ENCODE measurements at regions not wholly inside any gene's neighbourhood (a gene's known extent, or its start where the extent isn't known, plus 50 kb on each side); places are given as distances from the start of the nearest gene placed in this dataset.

DNA sequence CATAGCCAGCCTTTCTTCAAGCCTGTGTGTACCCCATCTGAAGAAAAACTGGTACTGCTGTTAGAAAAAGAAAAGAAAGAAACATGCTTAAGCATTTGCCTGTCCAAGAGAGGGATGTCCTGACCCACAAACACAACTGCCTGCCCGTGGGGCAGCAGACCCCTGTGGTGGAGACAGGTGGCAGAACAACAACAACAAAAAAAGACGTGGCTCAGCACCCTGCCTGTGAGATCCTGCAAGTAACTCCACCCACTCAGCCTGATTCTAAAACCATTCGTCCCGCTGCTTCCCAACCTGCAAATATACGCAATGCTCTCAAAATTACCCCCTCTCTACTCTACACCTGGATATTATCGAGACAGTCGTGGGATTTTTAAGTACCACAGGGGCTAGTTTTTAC, 64.9 kb upstream of the ZDHHC17 start:
- DNase-seq, result no peak
- no peaks in the 10 kb centered on the region for H3K9me2 ChIP-seq (ENCODE audit: insufficient read depth)
- no peaks in the 10 kb centered on the region for H3K4me1 ChIP-seq (ENCODE audit: insufficient read depth)
- no peaks in the 10 kb centered on the region for H3K36me3 ChIP-seq (ENCODE audit: low read depth)
- 86% methylated on average over 7 of the region's 7 CpGs for WGBS, 2 experiments (ENCODE audit: low coverage in 1 of 2, low lambda C conversion rate in 2 of 2, missing lambda C conversion rate in 2 of 2)
- no peaks in the 10 kb centered on the region for H3F3A ChIP-seq (ENCODE audit: insufficient read depth)
- H3K4me3 ChIP-seq, result no peak overlapping the region
- H3K27ac ChIP-seq, result no peak overlapping the region
- H2AFZ ChIP-seq, result no peak overlapping the region
- TF ChIP-seq EZH2 (IDR thresholded peaks at IDR 0.05; ENCODE audit: insufficient read depth, poor library complexity, severe bottlenecking), result no peak
- in situ Hi-C loops (cut with MboI), result no loop called here
- peaks cover 3% of the 10 kb centered on the region for H3K9me3 ChIP-seq (ENCODE audit: low read depth)
- H3K27me3 ChIP-seq (replicated peaks; ENCODE audit: insufficient read depth), result no peaks in the 10 kb centered on the region
- no peak overlapping the region for H3K4me2 ChIP-seq (ENCODE audit: unreplicated experiment)
- H3K9ac ChIP-seq, result no peak overlapping the region
- no peaks in the 10 kb centered on the region for H4K20me1 ChIP-seq (ENCODE audit: insufficient read depth)
- no peaks in the 10 kb centered on the region for H3K79me2 ChIP-seq (ENCODE audit: insufficient read depth)

DNA sequence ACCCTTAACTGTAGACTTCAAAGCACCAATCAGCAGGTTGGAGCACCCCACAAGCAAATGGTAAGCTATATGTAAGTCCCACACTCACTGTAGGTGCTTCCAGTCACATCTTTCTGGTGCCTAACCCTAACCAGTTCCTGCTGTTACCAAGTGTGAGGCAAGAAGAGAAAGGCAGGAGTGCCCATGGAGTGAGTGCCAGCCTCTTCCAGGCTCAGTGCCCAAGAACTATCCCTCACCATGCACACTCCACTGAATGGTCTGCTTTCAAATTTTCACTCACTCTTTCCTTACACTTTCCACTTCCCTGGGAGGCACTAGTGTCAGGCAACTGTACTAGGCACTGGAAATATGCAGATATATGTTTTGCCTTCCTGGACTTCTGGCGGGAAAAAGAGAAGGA, 62.2 kb upstream of the ZDHHC17 start:
- Histone ChIP-seq H3K4me3 (no peak overlapping the region), H3K4me1 (ENCODE audit: insufficient read depth) (peaks cover 9% of the 10 kb centered on the region; the same call in 1 of the 2 replicates), H3F3A (ENCODE audit: insufficient read depth) (no peaks in the 10 kb centered on the region), H3K9ac (no peak overlapping the region), H3K4me2 (ENCODE audit: unreplicated experiment) (no peak overlapping the region), H3K9me2 (ENCODE audit: insufficient read depth) (no peaks in the 10 kb centered on the region), H3K79me2 (ENCODE audit: insufficient read depth) (no peaks in the 10 kb centered on the region), H3K27ac (no peak overlapping the region), H2AFZ (no peak overlapping the region), H3K9me3 (ENCODE audit: low read depth) (peaks cover 3% of the 10 kb centered on the region), H4K20me1 (ENCODE audit: insufficient read depth) (no peaks in the 10 kb centered on the region), H3K27me3 (replicated peaks; ENCODE audit: insufficient read depth) (no peaks in the 10 kb centered on the region), H3K36me3 (ENCODE audit: low read depth) (no peaks in the 10 kb centered on the region)
- in situ Hi-C loops (cut with MboI), result no loop called here
- 86 to 100% methylated on average over 1 of the region's 1 CpG for WGBS, 2 experiments (ENCODE audit: low coverage in 1 of 2, low lambda C conversion rate in 2 of 2, missing lambda C conversion rate in 2 of 2)
- no peak for DNase-seq
- TF ChIP-seq EZH2phosphoT487 (IDR thresholded peaks at IDR 0.05; ENCODE audit: insufficient read depth, low read depth) (no peak), EZH2 (IDR thresholded peaks at IDR 0.05; ENCODE audit: insufficient read depth, poor library complexity, severe bottlenecking) (no peak)

DNA sequence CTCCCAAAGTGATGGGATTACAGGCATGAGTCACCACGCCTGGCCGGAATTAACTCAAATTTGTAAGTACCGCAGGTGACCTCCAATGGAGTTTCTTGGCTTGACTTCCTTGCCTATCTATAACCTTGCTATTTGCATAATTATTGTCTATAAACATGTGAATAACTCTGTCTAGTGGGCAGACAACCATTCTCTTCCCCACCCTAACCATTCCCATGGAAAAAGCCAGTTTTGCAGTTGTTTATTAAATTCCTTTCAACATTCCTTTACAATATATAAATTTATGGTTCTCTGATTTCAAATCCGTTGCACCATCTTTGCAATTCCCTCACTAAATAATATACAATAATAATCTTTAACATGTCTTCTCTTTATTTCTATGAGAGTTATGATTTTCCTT, 61.0 kb upstream of the ZDHHC17 start:
- Histone ChIP-seq H2AFZ (no peak overlapping the region), H3K9me2 (ENCODE audit: insufficient read depth) (no peaks in the 10 kb centered on the region), H3K79me2 (ENCODE audit: insufficient read depth) (no peaks in the 10 kb centered on the region), H4K20me1 (ENCODE audit: insufficient read depth) (no peaks in the 10 kb centered on the region), H3K27me3 (replicated peaks; ENCODE audit: insufficient read depth) (no peaks in the 10 kb centered on the region), H3K4me2 (ENCODE audit: unreplicated experiment) (no peak overlapping the region), H3K4me3 (no peak overlapping the region), H3K9me3 (ENCODE audit: low read depth) (peaks cover 3% of the 10 kb centered on the region), H3K9ac (no peak overlapping the region), H3F3A (ENCODE audit: insufficient read depth) (no peaks in the 10 kb centered on the region), H3K27ac (no peak overlapping the region), H3K4me1 (ENCODE audit: insufficient read depth) (peaks cover 14% of the 10 kb centered on the region; the same call in 1 of the 2 replicates), H3K36me3 (ENCODE audit: low read depth) (no peaks in the 10 kb centered on the region)
- WGBS, 2 experiments (ENCODE audit: low coverage in 1 of 2, low lambda C conversion rate in 2 of 2, missing lambda C conversion rate in 2 of 2), result 83 to 88% methylated on average over 4 of the region's 4 CpGs
- TF ChIP-seq EZH2phosphoT487 (IDR thresholded peaks at IDR 0.05; ENCODE audit: insufficient read depth, low read depth) (no peak), EZH2 (IDR thresholded peaks at IDR 0.05; ENCODE audit: insufficient read depth, poor library complexity, severe bottlenecking) (no peak)
- in situ Hi-C loops (cut with MboI), result no loop called here
- DNase-seq, result no peak

DNA sequence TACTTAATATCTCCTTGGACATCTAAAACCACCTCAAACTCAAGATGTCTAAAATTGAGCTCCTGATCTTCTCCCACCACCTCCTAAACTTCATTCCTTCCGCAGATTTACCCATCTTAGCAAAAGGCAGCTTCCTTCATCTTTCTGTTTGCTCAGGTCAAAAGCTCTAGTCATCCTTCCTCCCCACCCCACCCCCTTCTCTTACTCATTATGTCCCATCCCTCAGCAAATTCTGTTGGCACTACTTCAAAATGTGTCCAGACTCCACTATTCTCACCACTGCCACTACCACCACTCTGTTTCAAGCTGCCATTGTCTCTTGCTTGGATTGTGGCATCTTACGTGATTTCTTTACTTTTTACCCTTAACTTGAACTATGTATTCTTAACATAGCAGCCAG, 59.2 kb upstream of the ZDHHC17 start:
- no peaks in the 10 kb centered on the region for H3K9me2 ChIP-seq (ENCODE audit: insufficient read depth)
- H3K27me3 ChIP-seq (replicated peaks; ENCODE audit: insufficient read depth), result no peaks in the 10 kb centered on the region
- H3K36me3 ChIP-seq (ENCODE audit: low read depth), result no peaks in the 10 kb centered on the region
- no peak overlapping the region for H3K4me3 ChIP-seq
- peaks cover 3% of the 10 kb centered on the region for H3K9me3 ChIP-seq (ENCODE audit: low read depth)
- no peaks in the 10 kb centered on the region for H3K79me2 ChIP-seq (ENCODE audit: insufficient read depth)
- TF ChIP-seq EZH2phosphoT487 (IDR thresholded peaks at IDR 0.05; ENCODE audit: insufficient read depth, low read depth), result no peak
- TF ChIP-seq EZH2 (IDR thresholded peaks at IDR 0.05; ENCODE audit: insufficient read depth, poor library complexity, severe bottlenecking), result no peak
- H3K9ac ChIP-seq, result no peak overlapping the region
- no peaks in the 10 kb centered on the region for H4K20me1 ChIP-seq (ENCODE audit: insufficient read depth)
- H3F3A ChIP-seq (ENCODE audit: insufficient read depth), result no peaks in the 10 kb centered on the region
- in situ Hi-C loops (cut with MboI), result no loop called here
- no peak overlapping the region for H3K4me2 ChIP-seq (ENCODE audit: unreplicated experiment)
- no peak for DNase-seq
- WGBS, 2 experiments (ENCODE audit: low coverage in 1 of 2, low lambda C conversion rate in 2 of 2, missing lambda C conversion rate in 2 of 2), result 94 to 96% methylated on average over 2 of the region's 2 CpGs
- peaks cover 14% of the 10 kb centered on the region; the same call in 1 of the 2 replicates for H3K4me1 ChIP-seq (ENCODE audit: insufficient read depth)
- no peak overlapping the region for H3K27ac ChIP-seq
- no peak overlapping the region for H2AFZ ChIP-seq

DNA sequence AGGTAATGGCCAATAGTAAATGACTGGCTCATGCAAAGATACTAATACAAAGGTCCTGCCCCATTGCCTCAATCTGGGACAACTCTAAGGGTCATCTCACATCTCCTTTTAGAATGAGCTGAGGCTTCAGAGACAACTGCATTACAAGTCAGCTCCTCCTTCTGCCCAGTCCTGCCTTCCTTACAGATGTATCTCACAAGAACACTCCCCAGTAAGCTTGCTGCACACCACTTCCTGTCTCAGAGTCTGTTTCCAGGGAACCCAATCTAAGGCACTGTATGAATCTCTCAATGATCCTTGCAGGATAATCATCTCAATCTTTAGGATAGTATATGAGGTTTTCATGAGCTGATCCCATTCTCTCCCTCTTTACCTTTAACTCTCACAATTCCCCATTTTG, 57.8 kb upstream of the ZDHHC17 start:
- no peaks in the 10 kb centered on the region for H3F3A ChIP-seq (ENCODE audit: insufficient read depth)
- DNase-seq, result peak; percentile 31
- no peaks in the 10 kb centered on the region for H4K20me1 ChIP-seq (ENCODE audit: insufficient read depth)
- H3K9me2 ChIP-seq (ENCODE audit: insufficient read depth), result no peaks in the 10 kb centered on the region
- H3K79me2 ChIP-seq (ENCODE audit: insufficient read depth), result no peaks in the 10 kb centered on the region
- TF ChIP-seq EZH2 (IDR thresholded peaks at IDR 0.05; ENCODE audit: insufficient read depth, poor library complexity, severe bottlenecking) (no peak), EZH2phosphoT487 (IDR thresholded peaks at IDR 0.05; ENCODE audit: insufficient read depth, low read depth) (no peak)
- peaks cover 18% of the 10 kb centered on the region for H3K4me1 ChIP-seq (ENCODE audit: insufficient read depth)
- no peaks in the 10 kb centered on the region for H3K27me3 ChIP-seq (replicated peaks; ENCODE audit: insufficient read depth)
- no peak overlapping the region for H3K4me3 ChIP-seq
- in situ Hi-C loops (cut with MboI), result no loop called here
- peak overlapping the region; percentile 50 for H3K4me2 ChIP-seq (ENCODE audit: unreplicated experiment)
- H3K9me3 ChIP-seq (ENCODE audit: low read depth), result no peaks in the 10 kb centered on the region
- H3K36me3 ChIP-seq (ENCODE audit: low read depth), result no peaks in the 10 kb centered on the region
- H3K27ac ChIP-seq, result no peak overlapping the region
- no peak overlapping the region for H3K9ac ChIP-seq
- H2AFZ ChIP-seq, result peak overlapping the region; percentile 56
